HCT116 (cell line): ENCODE measurements at regions not wholly inside any gene's neighbourhood (a gene's known extent, or its start where the extent isn't known, plus 50 kb on each side); places are given as distances from the start of the nearest gene placed in this dataset.

Source experiments
- CTCF ChIP-seq, 3 experiments: fragments of 200-600 bp in 1 of 3; sonication (generic) in 1 of 3; IDR thresholded peaks in 2 of 3; conservative IDR thresholded peaks in 1 of 3; 2 replicates each; pipeline ENCODE4 v1.5.1; 2012 to 2017; ENCODE audit warnings: low read depth in 2 of 3, low read length in 2 of 3, antibody characterized with exemption in 1 of 3, borderline replicate concordance in 1 of 3, control low read depth in 1 of 3, mild to moderate bottlenecking in 1 of 3, mixed read lengths in 1 of 3, mixed run types in 1 of 3, moderate library complexity in 1 of 3; ENCODE audit not compliant: insufficient read depth in 1 of 3
- EGR1 ChIP-seq: IDR thresholded peaks from 2 replicates; pipeline ENCODE4 v1.6.1; 2012; ENCODE audit warnings: low read depth
- EZH2 ChIP-seq: fragments of 200-600 bp; sonication (generic); IDR thresholded peaks from 2 replicates; pipeline ENCODE4 v1.6.1; 2017; ENCODE audit warnings: antibody characterized with exemption, mixed run types
- EZH2phosphoT487 ChIP-seq: fragments of 200-600 bp; IDR thresholded peaks from 2 replicates; pipeline ENCODE4 v1.6.1; 2018; ENCODE audit warnings: antibody characterized with exemption, borderline replicate concordance
- MAX ChIP-seq: IDR thresholded peaks from 2 replicates; pipeline ENCODE4 v1.6.1; 2012
- POLR2A ChIP-seq: IDR thresholded peaks from 2 replicates; pipeline ENCODE4 v1.7.0; 2011; ENCODE audit warnings: borderline replicate concordance; ENCODE audit not compliant: insufficient read depth, insufficient read length; ENCODE audit errors: extremely low read depth
- POLR2AphosphoS5 ChIP-seq: IDR thresholded peaks from 2 replicates; pipeline ENCODE4 v1.6.1; 2011; ENCODE audit warnings: mild to moderate bottlenecking, low read depth, low read length, moderate library complexity
- RAD21 ChIP-seq: IDR thresholded peaks from 2 replicates; pipeline ENCODE4 v1.6.1; 2012; ENCODE audit warnings: low read depth, mild to moderate bottlenecking
- REST ChIP-seq: IDR thresholded peaks from 2 replicates; pipeline ENCODE4 v1.6.1; 2012; ENCODE audit warnings: low read depth
- TCF7L2 ChIP-seq: IDR thresholded peaks from 2 replicates; pipeline ENCODE4 v1.7.0; 2011; ENCODE audit warnings: borderline replicate concordance, inconsistent platforms; ENCODE audit not compliant: insufficient read depth, insufficient read length; ENCODE audit errors: extremely low read depth
- ZNF274 ChIP-seq: fragments of 200-500 bp; sonication (Bioruptor generic); IDR thresholded peaks from 2 replicates; pipeline ENCODE4 v1.6.1; 2014; ENCODE audit warnings: mild to moderate bottlenecking, low read depth, low read length, inconsistent platforms

GRCh38 chr4:28004520-28004919, 1143.9 kb downstream of the STIM2 start:
- TF ChIP-seq CTCF (IDR thresholded peaks at IDR 0.05 in 2 of 3, conservative IDR thresholded peaks at IDR 0.05 in 1 of 3; ENCODE audit: borderline replicate concordance in 1 of 3, insufficient read depth in 1 of 3, low read depth in 2 of 3, low read length in 2 of 3) (no peak), REST (no peak), ZNF274 (no peak), EZH2 (no peak), POLR2AphosphoS5 (no peak), RAD21 (no peak), TCF7L2 (no peak), EGR1 (no peak), POLR2A (no peak), MAX (no peak), EZH2phosphoT487 (no peak)
